Smooth muscle cell (in vitro differentiated cells): ENCODE measurements at regions not wholly inside any gene's neighbourhood (a gene's known extent, or its start where the extent isn't known, plus 50 kb on each side); places are given as distances from the start of the nearest gene placed in this dataset.
A peak's percentile ranks its signal among the peaks of the same experiment; 100 is the strongest.

Experiments
- DNase-seq: peaks from one replicate; lab custom pipeline; 2025; ENCODE audit not compliant: unreplicated experiment; lab: John Stamatoyannopoulos, UW
- H2AFZ ChIP-seq: fragments of 200-600 bp; sonication (generic); 2 replicates; pipeline ENCODE4 v1.6.0; 2016; ENCODE audit warnings: antibody characterized with exemption, low read depth, mild to moderate bottlenecking
- H3F3A ChIP-seq: fragments of 200-600 bp; sonication (generic); 2 replicates; pipeline ENCODE4 v1.6.0; 2017; ENCODE audit warnings: antibody characterized with exemption, low read depth
- H3K27ac ChIP-seq: fragments of 200-600 bp; sonication (generic); 2 replicates; pipeline ENCODE4 v1.5.1; 2016; ENCODE audit warnings: low read depth, mild to moderate bottlenecking
- H3K27me3 ChIP-seq: fragments of 200-600 bp; sonication (generic); 2 replicates; pipeline ENCODE4 v1.6.1; 2016; ENCODE audit warnings: low read depth, mild to moderate bottlenecking
- H3K36me3 ChIP-seq: fragments of 200-600 bp; sonication (generic); 2 replicates; pipeline ENCODE4 v1.5.1; 2016; ENCODE audit warnings: low read depth
- H3K4me1 ChIP-seq: fragments of 200-600 bp; sonication (generic); 2 replicates; pipeline ENCODE4 v1.5.1; 2016; ENCODE audit warnings: low read depth
- H3K4me2 ChIP-seq: fragments of 200-600 bp; sonication (generic); 2 replicates; pipeline ENCODE4 v1.6.0; 2016; ENCODE audit warnings: mild to moderate bottlenecking
- H3K4me3 ChIP-seq: fragments of 200-600 bp; sonication (generic); 2 replicates; pipeline ENCODE4 v1.5.1; 2016; ENCODE audit warnings: mild to moderate bottlenecking
- H3K79me2 ChIP-seq: fragments of 200-600 bp; sonication (generic); 2 replicates; pipeline ENCODE4 v1.6.0; 2016; ENCODE audit warnings: low read depth, mild to moderate bottlenecking
- H3K9ac ChIP-seq: fragments of 200-600 bp; sonication (generic); 2 replicates; pipeline ENCODE4 v1.6.0; 2016; ENCODE audit warnings: low read depth
- H3K9me3 ChIP-seq: fragments of 200-600 bp; sonication (generic); replicated peaks from 2 replicates; pipeline ENCODE4 v1.5.1; 2016; ENCODE audit warnings: low read depth
- H4K20me1 ChIP-seq: fragments of 200-600 bp; sonication (generic); 2 replicates; pipeline ENCODE4 v1.6.0; 2016; ENCODE audit warnings: low read depth
- CTCF ChIP-seq: fragments of 200-600 bp; sonication (generic); IDR thresholded peaks from 2 replicates; pipeline ENCODE4 v1.5.1; 2017; ENCODE audit warnings: borderline replicate concordance, mild to moderate bottlenecking, antibody characterized with exemption; ENCODE audit not compliant: insufficient read depth, poor library complexity, severe bottlenecking
- WGBS: methylation state at CpG from one replicate; pipeline ENCODE4 v1.1.7; 2016; ENCODE audit warnings: low lambda C conversion rate; 5-methylcytosine and 5-hydroxymethylcytosine counted together

- Histone ChIP-seq H3K9ac (no peak overlapping the region), H3K4me2 (peak overlapping the region; percentile 75), H2AFZ (peak overlapping the region; percentile 91)
Measured at GRCh38 chr11:76721755-76722677, 51.5 kb upstream of the LRRC32 start.

GRCh38 chr11:76723142-76723541 is 52.6 kb upstream of the LRRC32 start:
- Histone ChIP-seq H3K9me3 (no peaks in the 10 kb centered on the region), H3K4me3 (no peak overlapping the region), H3F3A (no peaks in the 10 kb centered on the region), H3K79me2 (no peaks in the 10 kb centered on the region), H3K27ac (no peak overlapping the region), H3K36me3 (no peaks in the 10 kb centered on the region), H3K4me2 (no peak overlapping the region), H4K20me1 (no peaks in the 10 kb centered on the region), H3K4me1 (peaks cover 3% of the 10 kb centered on the region), H2AFZ (no peak overlapping the region), H3K27me3 (peaks cover 3% of the 10 kb centered on the region), H3K9ac (no peak overlapping the region)
- 64% methylated on average over 2 of the region's 2 CpGs for WGBS
- no peak for TF ChIP-seq CTCF
- DNase-seq, result no peak

More at GRCh38 chr11:76721755-76722677, 51.5 kb upstream of the LRRC32 start:
- Histone ChIP-seq H3K4me1 (peaks cover 3% of the 10 kb centered on the region), H3K79me2 (no peaks in the 10 kb centered on the region), H3K27ac (no peak overlapping the region), H4K20me1 (no peaks in the 10 kb centered on the region), H3K4me3 (no peak overlapping the region), H3K9me3 (no peaks in the 10 kb centered on the region), H3F3A (no peaks in the 10 kb centered on the region), H3K27me3 (peaks cover 2% of the 10 kb centered on the region), H3K36me3 (no peaks in the 10 kb centered on the region)
- peak; percentile 85 for TF ChIP-seq CTCF
- WGBS, result 24% methylated on average over 24 of the region's 25 CpGs
- DNase-seq, result peak; percentile 57

- Histone ChIP-seq H3K9ac (no peak overlapping the region), H3K4me3 (no peak overlapping the region), H2AFZ (no peak overlapping the region), H3K27ac (no peak overlapping the region), H3F3A (no peaks in the 10 kb centered on the region), H3K4me2 (no peak overlapping the region), H4K20me1 (no peaks in the 10 kb centered on the region), H3K36me3 (no peaks in the 10 kb centered on the region), H3K79me2 (no peaks in the 10 kb centered on the region), H3K9me3 (no peaks in the 10 kb centered on the region), H3K27me3 (peaks cover 3% of the 10 kb centered on the region), H3K4me1 (peaks cover 3% of the 10 kb centered on the region)
- DNase-seq, result no peak
- TF ChIP-seq CTCF, result no peak
- 59% methylated on average over 1 of the region's 1 CpG for WGBS
Measured at GRCh38 chr11:76723548-76723947, 53.0 kb upstream of the LRRC32 start.
